ENCODE measurements at regions not wholly inside any gene's neighbourhood (a gene's known extent, or its start where the extent isn't known, plus 50 kb on each side); places are given as distances from the start of the nearest gene placed in this dataset.

DNA sequence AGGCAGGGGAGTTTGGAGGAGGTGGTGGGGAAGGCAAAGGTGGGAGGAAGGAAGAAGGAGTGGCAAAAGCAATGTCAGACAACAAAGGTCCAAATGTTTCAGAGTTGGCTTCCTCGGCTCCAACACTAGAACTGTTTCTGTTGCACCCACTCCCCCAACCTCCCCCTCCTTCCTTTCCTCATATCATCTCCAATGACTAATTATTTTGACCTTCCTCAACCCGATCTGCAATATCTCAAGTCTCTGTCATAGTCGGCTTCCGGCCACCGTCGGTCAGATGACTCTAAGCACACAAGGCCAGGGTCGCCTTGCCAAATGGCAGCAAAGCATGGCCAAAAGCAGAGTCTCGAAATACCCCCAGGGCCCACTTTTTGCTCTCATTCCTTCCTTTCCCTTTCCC is 637.0 kb upstream of the TBX3 start:
- TF ChIP-seq, protein P1, sequence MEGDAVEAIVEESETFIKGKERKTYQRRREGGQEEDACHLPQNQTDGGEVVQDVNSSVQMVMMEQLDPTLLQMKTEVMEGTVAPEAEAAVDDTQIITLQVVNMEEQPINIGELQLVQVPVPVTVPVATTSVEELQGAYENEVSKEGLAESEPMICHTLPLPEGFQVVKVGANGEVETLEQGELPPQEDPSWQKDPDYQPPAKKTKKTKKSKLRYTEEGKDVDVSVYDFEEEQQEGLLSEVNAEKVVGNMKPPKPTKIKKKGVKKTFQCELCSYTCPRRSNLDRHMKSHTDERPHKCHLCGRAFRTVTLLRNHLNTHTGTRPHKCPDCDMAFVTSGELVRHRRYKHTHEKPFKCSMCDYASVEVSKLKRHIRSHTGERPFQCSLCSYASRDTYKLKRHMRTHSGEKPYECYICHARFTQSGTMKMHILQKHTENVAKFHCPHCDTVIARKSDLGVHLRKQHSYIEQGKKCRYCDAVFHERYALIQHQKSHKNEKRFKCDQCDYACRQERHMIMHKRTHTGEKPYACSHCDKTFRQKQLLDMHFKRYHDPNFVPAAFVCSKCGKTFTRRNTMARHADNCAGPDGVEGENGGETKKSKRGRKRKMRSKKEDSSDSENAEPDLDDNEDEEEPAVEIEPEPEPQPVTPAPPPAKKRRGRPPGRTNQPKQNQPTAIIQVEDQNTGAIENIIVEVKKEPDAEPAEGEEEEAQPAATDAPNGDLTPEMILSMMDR (IDR thresholded peaks at IDR 0.05), result no peak
- peaks cover 0 to 8% (median 0%) of the 10 kb centered on the region in 7 donors for H3K9me3 Mint-ChIP-seq
- no peaks in the 10 kb centered on the region for H3K79me2 ChIP-seq (ENCODE audit: insufficient read depth, low read length)
- no peaks in the 10 kb centered on the region for H3K4me1 ChIP-seq (ENCODE audit: control insufficient read depth in 1 of 2, insufficient read depth in 2 of 2, low read length in 2 of 2)
- no peaks in the 10 kb centered on the region for H4K20me1 ChIP-seq (ENCODE audit: insufficient read depth, low read length)
- no peak overlapping the region for H3K4me3 ChIP-seq (replicated peaks in 1 of 3; ENCODE audit: low read depth in 2 of 3, low read length in 3 of 3)
- no peak overlapping the region for H2AFZ ChIP-seq (ENCODE audit: insufficient read depth, low read depth, low read length, poor library complexity, severe bottlenecking)
- intact Hi-C loops (cut with micrococcal nuclease), result no loop called here
- H3K9ac ChIP-seq (ENCODE audit: insufficient read depth, low read length, poor library complexity, severe bottlenecking), result no peak overlapping the region
- no peak overlapping the region for H3K27ac ChIP-seq (ENCODE audit: low read depth in 1 of 2, low read length in 2 of 2)
- H3K4me3 Mint-ChIP-seq, result no peak overlapping the region
- H3K27ac Mint-ChIP-seq, result no peak overlapping the region
- H3K9me3 ChIP-seq (replicated peaks in 1 of 2; ENCODE audit: control insufficient read depth in 1 of 2, insufficient read depth in 1 of 2, low read length in 2 of 2), result no peaks in the 10 kb centered on the region
- H3K4me2 ChIP-seq (replicated peaks; ENCODE audit: extremely low read depth, low read length, poor library complexity, severe bottlenecking), result no peak overlapping the region
- no peak for DNase-seq
- H3K27me3 Mint-ChIP-seq (ENCODE audit: low read depth in 3 of 3), result peaks cover 0 to 1% (median 0%) of the 10 kb centered on the region in 3 donors
- WGBS (ENCODE audit: insufficient coverage), result 65% methylated on average over 2 of the region's 8 CpGs
- H3K4me1 Mint-ChIP-seq, result no peaks in the 10 kb centered on the region
- no peaks in the 10 kb centered on the region for H3K36me3 ChIP-seq (replicated peaks in 1 of 2; ENCODE audit: control insufficient read depth in 1 of 2, insufficient read depth in 2 of 2, low read length in 2 of 2)
- H3K27me3 ChIP-seq (ENCODE audit: control insufficient read depth in 2 of 2, insufficient read depth in 2 of 2, low read length in 2 of 2), result no peaks in the 10 kb centered on the region
- no peaks in the 10 kb centered on the region for H3K36me3 Mint-ChIP-seq

GRCh38 chr12:115320451-115320850 is 636.5 kb upstream of the TBX3 start:
- Histone ChIP-seq H3K36me3 (replicated peaks in 1 of 2; ENCODE audit: control insufficient read depth in 1 of 2, insufficient read depth in 2 of 2, low read length in 2 of 2) (no peaks in the 10 kb centered on the region), H3K4me1 (ENCODE audit: control insufficient read depth in 1 of 2, insufficient read depth in 2 of 2, low read length in 2 of 2) (no peaks in the 10 kb centered on the region), H2AFZ (ENCODE audit: insufficient read depth, low read depth, low read length, poor library complexity, severe bottlenecking) (no peak overlapping the region), H4K20me1 (ENCODE audit: insufficient read depth, low read length) (no peaks in the 10 kb centered on the region), H3K4me3 (replicated peaks in 1 of 3; ENCODE audit: low read depth in 2 of 3, low read length in 3 of 3) (no peak overlapping the region), H3K4me2 (replicated peaks; ENCODE audit: extremely low read depth, low read length, poor library complexity, severe bottlenecking) (no peak overlapping the region), H3K79me2 (ENCODE audit: insufficient read depth, low read length) (no peaks in the 10 kb centered on the region), H3K27ac (ENCODE audit: low read depth in 1 of 2, low read length in 2 of 2) (no peak overlapping the region), H3K9me3 (replicated peaks in 1 of 2; ENCODE audit: control insufficient read depth in 1 of 2, insufficient read depth in 1 of 2, low read length in 2 of 2) (no peaks in the 10 kb centered on the region), H3K27me3 (ENCODE audit: control insufficient read depth in 2 of 2, insufficient read depth in 2 of 2, low read length in 2 of 2) (no peaks in the 10 kb centered on the region), H3K9ac (ENCODE audit: insufficient read depth, low read length, poor library complexity, severe bottlenecking) (no peak overlapping the region)
- Mint-ChIP-seq H3K27ac (no peak overlapping the region), H3K36me3 (no peaks in the 10 kb centered on the region), H3K4me1 (no peaks in the 10 kb centered on the region), H3K27me3 (ENCODE audit: low read depth in 3 of 3) (peaks cover 0 to 1% (median 0%) of the 10 kb centered on the region in 3 donors), H3K9me3 (peaks cover 0 to 8% (median 0%) of the 10 kb centered on the region in 7 donors), H3K4me3 (no peak overlapping the region)
- TF ChIP-seq, protein P1 (IDR thresholded peaks at IDR 0.05), result no peak
- 82% methylated on average over 5 of the region's 5 CpGs for WGBS (ENCODE audit: insufficient coverage)
- intact Hi-C loops (cut with micrococcal nuclease), result no loop called here
- no peak for DNase-seq
